ENCODE measurements at regions not wholly inside any gene's neighbourhood (a gene's known extent, or its start where the extent isn't known, plus 50 kb on each side); places are given as distances from the start of the nearest gene placed in this dataset.

GRCh38 chr7:84701524-84702306, 485.1 kb downstream of the SEMA3D start:
- TF ChIP-seq CTCF (IDR thresholded peaks at IDR 0.05) (no peak), POLR2A (IDR thresholded peaks at IDR 0.05) (no peak)
